Liver (tissue), 7 donors: ENCODE measurements at regions not wholly inside any gene's neighbourhood (a gene's known extent, or its start where the extent isn't known, plus 50 kb on each side); places are given as distances from the start of the nearest gene placed in this dataset.

ENCODE experiments used
- DNase-seq: peaks from one replicate; pipeline ENCODE4 v3.0.0-alpha.2; 2017; ENCODE audit warnings: low spot score
- H3K27ac ChIP-seq, 2 donors: one replicate each; pipeline ENCODE4 v1.7.0; 2013; ENCODE audit warnings: inconsistent platforms in 2 of 2, low read length in 2 of 2, control low read depth in 1 of 2, low read depth in 1 of 2, mild to moderate bottlenecking in 1 of 2
- H3K27me3 ChIP-seq, 4 donors: one replicate each; pipeline versions ENCODE4 v1.6.1 to v1.7.0; 2013; ENCODE audit warnings: low read length in 3 of 4, inconsistent platforms in 1 of 4, mild to moderate bottlenecking in 1 of 4, moderate library complexity in 1 of 4; ENCODE audit not compliant: control insufficient read depth in 4 of 4, insufficient read depth in 4 of 4
- H3K36me3 ChIP-seq, 4 donors: one replicate each; pipeline versions ENCODE4 v1.6.1 to v1.7.0; 2013; ENCODE audit warnings: low read length in 3 of 4, mild to moderate bottlenecking in 3 of 4, low read depth in 1 of 4, moderate library complexity in 1 of 4; ENCODE audit not compliant: control insufficient read depth in 4 of 4, insufficient read depth in 3 of 4
- H3K4me1 ChIP-seq, 4 donors: one replicate each; pipeline versions ENCODE4 v1.6.1 to v1.7.0; 2013; ENCODE audit warnings: low read length in 3 of 4, mild to moderate bottlenecking in 3 of 4, moderate library complexity in 1 of 4; ENCODE audit not compliant: control insufficient read depth in 4 of 4, insufficient read depth in 4 of 4
- H3K4me3 ChIP-seq, 3 donors: one replicate each; pipeline versions ENCODE4 v1.6.1 to v1.7.0; 2013; ENCODE audit warnings: low read length in 3 of 3, control low read depth in 1 of 3, low read depth in 1 of 3, mild to moderate bottlenecking in 1 of 3
- H3K9ac ChIP-seq, 2 donors: one replicate each; pipeline ENCODE4 v1.7.0; 2013; ENCODE audit warnings: low read length in 2 of 2, mild to moderate bottlenecking in 2 of 2, moderate library complexity in 2 of 2, control low read depth in 1 of 2, low read depth in 1 of 2
- H3K9me3 ChIP-seq, 4 donors: one replicate each; pipeline versions ENCODE4 v1.6.1 to v1.7.0; 2013; ENCODE audit warnings: low read length in 3 of 4; ENCODE audit not compliant: control insufficient read depth in 4 of 4
- FOXA1 ChIP-seq: IDR thresholded peaks from 2 replicates; pipeline ENCODE4 v1.6.1; 2016; ENCODE audit warnings: antibody characterized with exemption
- GABPA ChIP-seq, 2 donors: IDR thresholded peaks in 1 of 2; conservative IDR thresholded peaks in 1 of 2; 2 replicates each; pipeline ENCODE4 v1.6.1; 2016; ENCODE audit warnings: antibody characterized with exemption in 2 of 2, mild to moderate bottlenecking in 1 of 2, moderate library complexity in 1 of 2
- HNF4G ChIP-seq: IDR thresholded peaks from 2 replicates; pipeline ENCODE4 v1.6.1; 2016; ENCODE audit warnings: antibody characterized with exemption
- JUND ChIP-seq, 2 donors: IDR thresholded peaks; 2 replicates each; pipeline ENCODE4 v1.6.1; 2016; ENCODE audit warnings: antibody characterized with exemption in 2 of 2
- NR2F2 ChIP-seq: IDR thresholded peaks from 2 replicates; pipeline ENCODE4 v1.6.1; 2016; ENCODE audit warnings: antibody characterized with exemption
- RXRA ChIP-seq, 2 donors: IDR thresholded peaks; 2 replicates each; pipeline ENCODE4 v1.6.1; 2017 to 2018; ENCODE audit warnings: antibody characterized with exemption in 2 of 2, mild to moderate bottlenecking in 1 of 2
- SP1 ChIP-seq: IDR thresholded peaks from 2 replicates; pipeline ENCODE4 v1.6.1; 2018; ENCODE audit warnings: antibody characterized with exemption, mild to moderate bottlenecking
- YY1 ChIP-seq: IDR thresholded peaks from 2 replicates; pipeline ENCODE4 v1.6.1; 2016; ENCODE audit warnings: antibody characterized with exemption, mild to moderate bottlenecking
- WGBS: extraction: QIAGEN DNeasy Blood & Tissue Kit; methylation state at CpG from one replicate; pipeline ENCODE4 v1.1.7; 2013; 5-methylcytosine and 5-hydroxymethylcytosine counted together
- TF ChIP-seq, protein P1 (sequence below): IDR thresholded peaks from 2 replicates; pipeline ENCODE4 v1.6.1; 2016; ENCODE audit warnings: antibody characterized with exemption
- TF ChIP-seq, protein P2 (sequence below): IDR thresholded peaks from 2 replicates; pipeline ENCODE4 v1.6.1; 2016; ENCODE audit warnings: antibody characterized with exemption
- TF ChIP-seq, protein P3 (sequence below): IDR thresholded peaks from 2 replicates; pipeline ENCODE4 v1.6.1; 2016; ENCODE audit warnings: antibody characterized with exemption, mild to moderate bottlenecking
- donor health status: healthy.
- donor health status: healthy.
- donor health status: healthy.
- donor health status: healthy.

DNA sequence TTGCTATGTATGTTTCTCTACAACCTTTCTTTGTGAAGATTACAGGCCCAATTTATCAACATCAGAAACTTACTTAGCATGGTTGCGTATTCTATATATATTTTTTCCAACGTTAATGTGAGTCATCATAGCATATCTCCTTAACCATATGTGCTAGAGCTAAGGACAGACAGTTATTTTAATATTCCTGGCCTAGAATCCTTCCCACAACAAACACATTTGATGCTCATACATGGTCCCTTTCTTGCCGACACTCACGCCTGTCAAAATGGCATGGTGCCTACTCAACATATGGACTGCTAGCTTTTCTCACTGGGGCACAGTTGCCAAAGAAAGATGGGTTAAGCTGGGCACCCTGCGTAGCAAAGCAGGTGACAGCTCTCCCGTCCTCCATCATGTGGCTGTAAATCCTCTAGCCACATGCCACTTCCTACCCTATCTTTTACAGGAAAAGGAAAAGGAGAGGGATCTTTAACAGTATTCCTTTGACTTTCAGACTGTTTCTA is 75.2 kb upstream of the GALNT5 start:
- Histone ChIP-seq H3K36me3 (no peaks in the 10 kb centered on the region), H3K27ac (peak overlapping the region in 1 of 2 donors; percentile 32), H3K4me3 (no peak overlapping the region), H3K9me3 (no peaks in the 10 kb centered on the region), H3K9ac (no peak overlapping the region), H3K4me1 (peaks cover 0 to 5% (median 3%) of the 10 kb centered on the region in 4 donors), H3K27me3 (no peaks in the 10 kb centered on the region)
- 89% methylated on average over 6 of the region's 6 CpGs for WGBS
- no peak for TF ChIP-seq YY1
- no peak for DNase-seq

DNA sequence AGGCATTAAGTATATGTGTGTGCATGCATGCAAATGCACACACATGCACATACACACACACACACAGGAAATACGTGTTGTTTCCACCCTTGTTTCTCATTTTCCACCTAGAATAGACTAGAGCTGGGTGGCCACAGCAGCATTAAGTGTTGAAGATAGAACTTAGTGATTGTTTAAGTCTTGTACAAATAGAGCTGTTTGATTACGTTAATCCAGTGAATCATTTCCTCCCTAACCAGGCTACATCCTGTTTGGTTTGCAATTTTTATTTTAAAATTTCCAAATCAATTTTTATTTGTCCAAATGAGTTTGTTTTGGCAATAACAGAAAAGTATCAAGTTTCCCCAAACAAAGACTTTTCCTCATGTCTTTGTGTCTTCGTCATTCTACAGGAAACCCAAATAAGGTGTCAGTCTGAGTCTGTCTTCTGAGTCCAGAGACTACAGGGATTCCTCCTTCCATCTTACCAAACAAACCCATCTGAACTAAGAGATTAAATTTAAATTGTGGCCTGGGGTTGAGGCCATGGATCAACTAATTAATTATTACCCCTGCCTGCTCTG is 74.6 kb upstream of the GALNT5 start:
- WGBS = 25% methylated on average over 3 of the region's 3 CpGs
- Histone ChIP-seq H3K36me3 (no peaks in the 10 kb centered on the region), H3K9me3 (no peaks in the 10 kb centered on the region), H3K4me1 (peaks cover 0 to 5% (median 3%) of the 10 kb centered on the region in 4 donors), H3K4me3 (peak overlapping the region in 1 of 3 donors; percentile 17), H3K9ac (no peak overlapping the region), H3K27ac (peak overlapping the region in 1 of 2 donors; percentile 32), H3K27me3 (no peaks in the 10 kb centered on the region)
- no peak for DNase-seq
- TF ChIP-seq, protein P1, sequence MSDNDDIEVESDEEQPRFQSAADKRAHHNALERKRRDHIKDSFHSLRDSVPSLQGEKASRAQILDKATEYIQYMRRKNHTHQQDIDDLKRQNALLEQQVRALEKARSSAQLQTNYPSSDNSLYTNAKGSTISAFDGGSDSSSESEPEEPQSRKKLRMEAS = no peak
- TF ChIP-seq, protein P2, sequence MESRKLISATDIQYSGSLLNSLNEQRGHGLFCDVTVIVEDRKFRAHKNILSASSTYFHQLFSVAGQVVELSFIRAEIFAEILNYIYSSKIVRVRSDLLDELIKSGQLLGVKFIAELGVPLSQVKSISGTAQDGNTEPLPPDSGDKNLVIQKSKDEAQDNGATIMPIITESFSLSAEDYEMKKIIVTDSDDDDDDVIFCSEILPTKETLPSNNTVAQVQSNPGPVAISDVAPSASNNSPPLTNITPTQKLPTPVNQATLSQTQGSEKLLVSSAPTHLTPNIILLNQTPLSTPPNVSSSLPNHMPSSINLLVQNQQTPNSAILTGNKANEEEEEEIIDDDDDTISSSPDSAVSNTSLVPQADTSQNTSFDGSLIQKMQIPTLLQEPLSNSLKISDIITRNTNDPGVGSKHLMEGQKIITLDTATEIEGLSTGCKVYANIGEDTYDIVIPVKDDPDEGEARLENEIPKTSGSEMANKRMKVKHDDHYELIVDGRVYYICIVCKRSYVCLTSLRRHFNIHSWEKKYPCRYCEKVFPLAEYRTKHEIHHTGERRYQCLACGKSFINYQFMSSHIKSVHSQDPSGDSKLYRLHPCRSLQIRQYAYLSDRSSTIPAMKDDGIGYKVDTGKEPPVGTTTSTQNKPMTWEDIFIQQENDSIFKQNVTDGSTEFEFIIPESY = no peak
- TF ChIP-seq HNF4G (no peak), YY1 (no peak), RXRA (IDR thresholded peaks at IDR 0.05) (peak; percentile 7 to 34), JUND (IDR thresholded peaks at IDR 0.05) (peak in 1 of 2 donors; percentile 12), SP1 (no peak), GABPA (IDR thresholded peaks at IDR 0.05 in 1 of 2, conservative IDR thresholded peaks at IDR 0.05 in 1 of 2) (peak in 1 of 2 donors; percentile 32)
- TF ChIP-seq, protein P3, sequence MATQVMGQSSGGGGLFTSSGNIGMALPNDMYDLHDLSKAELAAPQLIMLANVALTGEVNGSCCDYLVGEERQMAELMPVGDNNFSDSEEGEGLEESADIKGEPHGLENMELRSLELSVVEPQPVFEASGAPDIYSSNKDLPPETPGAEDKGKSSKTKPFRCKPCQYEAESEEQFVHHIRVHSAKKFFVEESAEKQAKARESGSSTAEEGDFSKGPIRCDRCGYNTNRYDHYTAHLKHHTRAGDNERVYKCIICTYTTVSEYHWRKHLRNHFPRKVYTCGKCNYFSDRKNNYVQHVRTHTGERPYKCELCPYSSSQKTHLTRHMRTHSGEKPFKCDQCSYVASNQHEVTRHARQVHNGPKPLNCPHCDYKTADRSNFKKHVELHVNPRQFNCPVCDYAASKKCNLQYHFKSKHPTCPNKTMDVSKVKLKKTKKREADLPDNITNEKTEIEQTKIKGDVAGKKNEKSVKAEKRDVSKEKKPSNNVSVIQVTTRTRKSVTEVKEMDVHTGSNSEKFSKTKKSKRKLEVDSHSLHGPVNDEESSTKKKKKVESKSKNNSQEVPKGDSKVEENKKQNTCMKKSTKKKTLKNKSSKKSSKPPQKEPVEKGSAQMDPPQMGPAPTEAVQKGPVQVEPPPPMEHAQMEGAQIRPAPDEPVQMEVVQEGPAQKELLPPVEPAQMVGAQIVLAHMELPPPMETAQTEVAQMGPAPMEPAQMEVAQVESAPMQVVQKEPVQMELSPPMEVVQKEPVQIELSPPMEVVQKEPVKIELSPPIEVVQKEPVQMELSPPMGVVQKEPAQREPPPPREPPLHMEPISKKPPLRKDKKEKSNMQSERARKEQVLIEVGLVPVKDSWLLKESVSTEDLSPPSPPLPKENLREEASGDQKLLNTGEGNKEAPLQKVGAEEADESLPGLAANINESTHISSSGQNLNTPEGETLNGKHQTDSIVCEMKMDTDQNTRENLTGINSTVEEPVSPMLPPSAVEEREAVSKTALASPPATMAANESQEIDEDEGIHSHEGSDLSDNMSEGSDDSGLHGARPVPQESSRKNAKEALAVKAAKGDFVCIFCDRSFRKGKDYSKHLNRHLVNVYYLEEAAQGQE = no peak

DNA sequence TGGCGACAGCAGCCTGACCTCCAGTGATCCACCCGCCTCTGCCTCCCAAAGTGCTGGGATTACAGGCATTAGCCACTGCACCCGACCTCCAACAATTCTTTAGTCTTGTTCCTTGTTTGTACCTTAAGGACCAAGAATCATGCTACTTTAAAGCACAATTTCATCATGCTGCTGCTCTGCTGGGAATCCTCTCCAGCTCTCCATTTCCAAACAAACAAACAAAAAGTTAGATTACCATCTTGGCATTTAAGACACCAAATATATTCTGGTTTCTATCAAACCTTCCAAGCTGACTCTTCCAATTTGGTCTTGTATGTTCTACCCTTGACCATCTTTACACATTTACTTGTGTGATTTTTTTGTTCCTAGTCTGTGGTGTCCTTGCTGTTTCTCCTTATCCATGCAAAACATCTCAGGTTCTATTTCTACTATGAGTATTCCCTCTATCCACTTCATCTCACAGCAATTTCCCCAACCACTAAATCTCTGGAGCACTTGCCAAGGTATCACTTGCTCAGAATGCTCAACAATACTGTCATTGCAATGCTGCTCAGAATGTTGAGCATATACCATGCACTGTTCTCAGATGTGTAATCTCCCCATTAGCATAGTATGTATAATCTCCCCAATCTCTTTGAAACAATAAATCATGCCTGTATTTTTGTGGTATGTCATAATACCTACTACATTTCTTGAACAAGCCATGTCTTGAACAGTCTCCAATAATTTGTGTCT is 73.2 kb upstream of the GALNT5 start:
- Histone ChIP-seq H3K4me3 (no peak overlapping the region), H3K9me3 (no peaks in the 10 kb centered on the region), H3K27me3 (no peaks in the 10 kb centered on the region), H3K4me1 (peaks cover 0 to 5% (median 3%) of the 10 kb centered on the region in 4 donors), H3K27ac (no peak overlapping the region), H3K9ac (no peak overlapping the region), H3K36me3 (no peaks in the 10 kb centered on the region)
- TF ChIP-seq NR2F2 (no peak), FOXA1 (no peak), HNF4G (no peak), GABPA (IDR thresholded peaks at IDR 0.05 in 1 of 2, conservative IDR thresholded peaks at IDR 0.05 in 1 of 2) (no peak)
- 90% methylated on average over 3 of the region's 3 CpGs for WGBS
- DNase-seq = no peak
